HCT116 (cell line): ENCODE measurements at regions not wholly inside any gene's neighbourhood (a gene's known extent, or its start where the extent isn't known, plus 50 kb on each side); places are given as distances from the start of the nearest gene placed in this dataset.

Experiments
- ATAC-seq: fragments of 200-7000 bp; cut with Tn5 transposase; 2 replicates; pipeline ENCODE4 v1.9.1; 2020; ENCODE audit warnings: mild to moderate bottlenecking, moderate library complexity
- BruUV-seq: library from RNA; stranded (reverse); fragments of 400-500 nt; replicated peaks from 2 replicates; lab custom pipeline; 2021; lab: Mats Ljungman, UMichigan
- CTCF ChIA-PET: fragments of 300-600 bp; sonication (Branson Sonifier 250); formaldehyde crosslinking; loops from one replicate; lab custom pipeline; 2021; ENCODE audit warnings: antibody characterized with exemption; lab: Charles Lee
- POLR2A ChIA-PET: fragments of 300-600, 350-600 bp; sonication (Branson Sonifier 250); formaldehyde crosslinking; loops from one replicate; lab custom pipeline; 2021; ENCODE audit warnings: antibody characterized with exemption; lab: Charles Lee
- RAD21 ChIA-PET, 2 experiments: fragments of 300-600 bp; sonication (Branson Sonifier 250); formaldehyde crosslinking; loops; one replicate each; lab custom pipeline; 2023; ENCODE audit warnings: low total read pairs in 2 of 2; ENCODE audit not compliant: uncharacterized antibody in 2 of 2, unreplicated experiment in 2 of 2, low non-redundant PET in 1 of 2; lab: Charles Lee
- DNase-seq: peaks from one replicate; pipeline ENCODE4 v3.0.0-alpha.2; 2010; ENCODE audit warnings: low read depth, low spot score
- H2AFZ ChIP-seq: fragments of 200-600 bp; shearing (Covaris generic), sonication (generic); 2 replicates; pipeline ENCODE4 v1.6.1; 2017; ENCODE audit warnings: low read depth, mixed run types, mixed read lengths, antibody characterized with exemption, low read length; ENCODE audit not compliant: poor library complexity, severe bottlenecking
- H3K27ac ChIP-seq: 2 replicates; pipeline ENCODE4 v1.5.1; 2012; ENCODE audit warnings: low read depth, low read length
- H3K27me3 ChIP-seq: fragments of 200-600 bp; sonication (generic); 2 replicates; pipeline ENCODE4 v1.6.1; 2016; ENCODE audit warnings: mixed run types, low read length, mixed read lengths; ENCODE audit not compliant: insufficient read depth
- H3K36me3 ChIP-seq, 2 experiments: fragments of 200-500 bp in 1 of 2; fragments of 200-600 bp in 1 of 2; sonication (Bioruptor generic) in 1 of 2; sonication (generic) in 1 of 2; 2 replicates each; pipeline versions ENCODE4 v1.5.1 to v1.6.1; 2014 to 2016; ENCODE audit warnings: low read length in 2 of 2, inconsistent platforms in 1 of 2, mixed read lengths in 1 of 2, mixed run types in 1 of 2; ENCODE audit not compliant: insufficient read depth in 2 of 2, control insufficient read depth in 1 of 2
- H3K4me1 ChIP-seq, 2 experiments: fragments of 200-600 bp in 1 of 2; sonication (generic) in 1 of 2; 2 replicates each; pipeline versions ENCODE4 v1.5.1 to v1.6.1; 2012 to 2017; ENCODE audit warnings: low read length in 2 of 2, inconsistent platforms in 1 of 2, mild to moderate bottlenecking in 1 of 2, mixed read lengths in 1 of 2, mixed run types in 1 of 2, moderate library complexity in 1 of 2; ENCODE audit not compliant: insufficient read depth in 2 of 2, control insufficient read depth in 1 of 2
- H3K4me2 ChIP-seq: fragments of 200-600 bp; sonication (generic); 2 replicates; pipeline ENCODE4 v1.6.1; 2017; ENCODE audit warnings: mixed run types, low read length, mixed read lengths
- H3K4me3 ChIP-seq, 2 experiments: fragments of 200-600 bp in 1 of 2; sonication (generic) in 1 of 2; replicated peaks in 1 of 2; 2 replicates each; pipeline ENCODE4 v1.5.1; 2011 to 2016; ENCODE audit warnings: low read length in 2 of 2, control low read depth in 1 of 2, low read depth in 1 of 2, mild to moderate bottlenecking in 1 of 2, mixed read lengths in 1 of 2, mixed run types in 1 of 2
- H3K79me2 ChIP-seq: fragments of 200-600 bp; sonication (generic); 2 replicates; pipeline ENCODE4 v1.6.1; 2017; ENCODE audit warnings: mild to moderate bottlenecking, mixed run types, low read length, moderate library complexity, mixed read lengths; ENCODE audit not compliant: insufficient read depth
- H3K9ac ChIP-seq: fragments of 200-600 bp; sonication (generic); 2 replicates; pipeline ENCODE4 v1.6.1; 2016; ENCODE audit warnings: low read length, mixed read lengths
- H3K9me2 ChIP-seq: fragments of 200-600 bp; sonication (generic), shearing (Covaris generic); 2 replicates; pipeline ENCODE4 v1.6.1; 2017; ENCODE audit warnings: mixed run types, mild to moderate bottlenecking, moderate library complexity; ENCODE audit not compliant: insufficient read depth
- H3K9me3 ChIP-seq, 2 experiments: fragments of 200-500 bp in 1 of 2; fragments of 200-600 bp in 1 of 2; sonication (Bioruptor generic) in 1 of 2; sonication (generic) in 1 of 2; 2 replicates each; pipeline ENCODE4 v1.6.1; 2014 to 2017; ENCODE audit warnings: low read length in 2 of 2, mixed read lengths in 2 of 2, inconsistent platforms in 1 of 2, low read depth in 1 of 2, mild to moderate bottlenecking in 1 of 2, mixed run types in 1 of 2, moderate library complexity in 1 of 2; ENCODE audit not compliant: control insufficient read depth in 1 of 2, insufficient read depth in 1 of 2
- H4K20me1 ChIP-seq: fragments of 200-600 bp; sonication (generic), shearing (Covaris generic); 2 replicates; pipeline ENCODE4 v1.6.1; 2017; ENCODE audit warnings: mixed run types, mild to moderate bottlenecking, moderate library complexity; ENCODE audit not compliant: insufficient read depth
- ATF3 ChIP-seq: IDR thresholded peaks from 2 replicates; pipeline ENCODE4 v1.6.1; 2012
- CBX3 ChIP-seq: IDR thresholded peaks from 2 replicates; pipeline ENCODE4 v1.6.1; 2012; ENCODE audit warnings: low read depth
- CEBPB ChIP-seq: IDR thresholded peaks from 2 replicates; pipeline ENCODE4 v1.6.1; 2012; ENCODE audit warnings: low read depth
- CTCF ChIP-seq, 3 experiments: fragments of 200-600 bp in 1 of 3; sonication (generic) in 1 of 3; IDR thresholded peaks in 2 of 3; conservative IDR thresholded peaks in 1 of 3; 2 replicates each; pipeline ENCODE4 v1.5.1; 2012 to 2017; ENCODE audit warnings: low read depth in 2 of 3, low read length in 2 of 3, antibody characterized with exemption in 1 of 3, borderline replicate concordance in 1 of 3, control low read depth in 1 of 3, mild to moderate bottlenecking in 1 of 3, mixed read lengths in 1 of 3, mixed run types in 1 of 3, moderate library complexity in 1 of 3; ENCODE audit not compliant: insufficient read depth in 1 of 3
- ELF1 ChIP-seq: IDR thresholded peaks from 2 replicates; pipeline ENCODE4 v1.6.1; 2012; ENCODE audit warnings: low read depth, borderline replicate concordance
- EZH2 ChIP-seq: fragments of 200-600 bp; sonication (generic); IDR thresholded peaks from 2 replicates; pipeline ENCODE4 v1.6.1; 2017; ENCODE audit warnings: antibody characterized with exemption, mixed run types
- EZH2phosphoT487 ChIP-seq: fragments of 200-600 bp; IDR thresholded peaks from 2 replicates; pipeline ENCODE4 v1.6.1; 2018; ENCODE audit warnings: antibody characterized with exemption, borderline replicate concordance
- FOSL1 ChIP-seq: IDR thresholded peaks from 2 replicates; pipeline ENCODE4 v1.6.1; 2012; ENCODE audit warnings: low read depth
- JUND ChIP-seq: IDR thresholded peaks from 2 replicates; pipeline ENCODE4 v1.6.1; 2012
- MAX ChIP-seq: IDR thresholded peaks from 2 replicates; pipeline ENCODE4 v1.6.1; 2012
- POLR2A ChIP-seq: IDR thresholded peaks from 2 replicates; pipeline ENCODE4 v1.7.0; 2011; ENCODE audit warnings: borderline replicate concordance; ENCODE audit not compliant: insufficient read depth, insufficient read length; ENCODE audit errors: extremely low read depth
- POLR2AphosphoS5 ChIP-seq: IDR thresholded peaks from 2 replicates; pipeline ENCODE4 v1.6.1; 2011; ENCODE audit warnings: mild to moderate bottlenecking, low read depth, low read length, moderate library complexity
- RAD21 ChIP-seq: IDR thresholded peaks from 2 replicates; pipeline ENCODE4 v1.6.1; 2012; ENCODE audit warnings: low read depth, mild to moderate bottlenecking
- REST ChIP-seq: IDR thresholded peaks from 2 replicates; pipeline ENCODE4 v1.6.1; 2012; ENCODE audit warnings: low read depth
- SP1 ChIP-seq: IDR thresholded peaks from 2 replicates; pipeline ENCODE4 v1.6.1; 2012; ENCODE audit warnings: low read depth
- SRF ChIP-seq: IDR thresholded peaks from 2 replicates; pipeline ENCODE4 v1.6.1; 2012; ENCODE audit warnings: low read depth
- TCF7L2 ChIP-seq: IDR thresholded peaks from 2 replicates; pipeline ENCODE4 v1.7.0; 2011; ENCODE audit warnings: borderline replicate concordance, inconsistent platforms; ENCODE audit not compliant: insufficient read depth, insufficient read length; ENCODE audit errors: extremely low read depth
- ZBTB33 ChIP-seq: IDR thresholded peaks from 2 replicates; pipeline ENCODE4 v1.6.1; 2011; ENCODE audit warnings: mild to moderate bottlenecking, low read length, moderate library complexity; ENCODE audit not compliant: insufficient replicate concordance; ENCODE audit errors: extremely low read depth
- ZFX ChIP-seq: fragments of 450-650 bp; IDR thresholded peaks from 2 replicates; pipeline ENCODE4 v1.6.1; 2017
- ZNF274 ChIP-seq: fragments of 200-500 bp; sonication (Bioruptor generic); IDR thresholded peaks from 2 replicates; pipeline ENCODE4 v1.6.1; 2014; ENCODE audit warnings: mild to moderate bottlenecking, low read depth, low read length, inconsistent platforms
- intact Hi-C: fragments of 100-400 bp; cut with micrococcal nuclease; formaldehyde crosslinking; loops from 2 replicates; pipeline ENCODE4 v1.10.0; 2022

GRCh38 chr6:168799067-168799466 is 358.1 kb downstream of the SMOC2 start:
- CTCF ChIA-PET: no interaction called here
- no peaks in the 10 kb centered on the region for H3K79me2 ChIP-seq
- intact Hi-C loops: no loop called here

More at GRCh38 chr6:168799067-168799466, 358.1 kb downstream of the SMOC2 start:
- POLR2A ChIA-PET: no interaction called here
- no TSS peak for BruUV-seq
- H3K9me3 ChIP-seq: no peaks in the 10 kb centered on the region
- H2AFZ ChIP-seq: no peak overlapping the region
- H3K9me2 ChIP-seq: no peaks in the 10 kb centered on the region
- no peaks in the 10 kb centered on the region for H3K27me3 ChIP-seq
- TF ChIP-seq ELF1 (no peak), EZH2 (no peak), REST (no peak), CBX3 (no peak), POLR2AphosphoS5 (no peak), ATF3 (no peak), SRF (no peak), MAX (no peak), RAD21 (no peak), EZH2phosphoT487 (no peak), POLR2A (no peak), ZNF274 (no peak), TCF7L2 (no peak), CEBPB (no peak), JUND (no peak), FOSL1 (no peak), ZBTB33 (no peak), SP1 (no peak), CTCF (IDR thresholded peaks at IDR 0.05 in 2 of 3, conservative IDR thresholded peaks at IDR 0.05 in 1 of 3; ENCODE audit: borderline replicate concordance in 1 of 3, insufficient read depth in 1 of 3, low read depth in 2 of 3, low read length in 2 of 3) (no peak), ZFX (no peak)
- no peak overlapping the region for H3K27ac ChIP-seq
- H4K20me1 ChIP-seq: no peaks in the 10 kb centered on the region
- no peak overlapping the region for H3K9ac ChIP-seq
- no peak for DNase-seq
- no peaks in the 10 kb centered on the region for H3K36me3 ChIP-seq
- no peak overlapping the region for H3K4me3 ChIP-seq
- RAD21 ChIA-PET: no interaction called here
- H3K4me1 ChIP-seq: no peaks in the 10 kb centered on the region
- no peak for ATAC-seq
- H3K4me2 ChIP-seq: no peak overlapping the region
